Hepatocyte (in vitro differentiated cells): ENCODE measurements at regions not wholly inside any gene's neighbourhood (a gene's known extent, or its start where the extent isn't known, plus 50 kb on each side); places are given as distances from the start of the nearest gene placed in this dataset.

Source experiments
- EZH2 ChIP-seq: fragments of 200-600 bp; sonication (generic); IDR thresholded peaks from 2 replicates; pipeline ENCODE4 v1.6.1; 2016; ENCODE audit warnings: antibody characterized with exemption, mild to moderate bottlenecking, borderline replicate concordance
- EZH2phosphoT487 ChIP-seq: fragments of 200-600 bp; sonication (generic); IDR thresholded peaks from one replicate; pipeline ENCODE4 v1.6.1; 2018; ENCODE audit warnings: antibody characterized with exemption, mild to moderate bottlenecking, low read depth, moderate library complexity; ENCODE audit not compliant: unreplicated experiment, severe bottlenecking
- TF ChIP-seq, protein P1 (sequence below): fragments of 200-600 bp; sonication (generic); IDR thresholded peaks from 2 replicates; pipeline ENCODE4 v1.5.1; 2016; ENCODE audit warnings: antibody characterized with exemption, mild to moderate bottlenecking; ENCODE audit not compliant: poor library complexity

DNA sequence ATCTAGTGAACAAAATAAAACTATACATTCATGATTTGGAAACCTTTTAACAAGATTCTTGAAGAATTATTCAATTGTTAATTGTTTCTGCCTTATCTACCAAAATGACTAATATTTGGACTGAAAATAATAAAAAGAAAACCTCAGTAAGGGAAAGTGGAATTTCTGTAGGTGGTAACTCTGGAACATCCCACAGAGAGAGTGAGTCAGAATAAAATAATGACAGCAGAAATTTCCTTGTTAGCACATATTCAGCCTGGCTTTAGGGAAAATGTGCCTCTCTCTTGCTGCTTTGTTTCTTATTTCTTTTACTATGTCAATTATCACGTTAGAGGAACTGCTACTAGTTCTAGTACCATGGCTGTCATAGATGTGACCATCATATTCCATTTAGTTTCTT lies 421.5 kb upstream of the GNPDA2 start:
- TF ChIP-seq, protein P1, sequence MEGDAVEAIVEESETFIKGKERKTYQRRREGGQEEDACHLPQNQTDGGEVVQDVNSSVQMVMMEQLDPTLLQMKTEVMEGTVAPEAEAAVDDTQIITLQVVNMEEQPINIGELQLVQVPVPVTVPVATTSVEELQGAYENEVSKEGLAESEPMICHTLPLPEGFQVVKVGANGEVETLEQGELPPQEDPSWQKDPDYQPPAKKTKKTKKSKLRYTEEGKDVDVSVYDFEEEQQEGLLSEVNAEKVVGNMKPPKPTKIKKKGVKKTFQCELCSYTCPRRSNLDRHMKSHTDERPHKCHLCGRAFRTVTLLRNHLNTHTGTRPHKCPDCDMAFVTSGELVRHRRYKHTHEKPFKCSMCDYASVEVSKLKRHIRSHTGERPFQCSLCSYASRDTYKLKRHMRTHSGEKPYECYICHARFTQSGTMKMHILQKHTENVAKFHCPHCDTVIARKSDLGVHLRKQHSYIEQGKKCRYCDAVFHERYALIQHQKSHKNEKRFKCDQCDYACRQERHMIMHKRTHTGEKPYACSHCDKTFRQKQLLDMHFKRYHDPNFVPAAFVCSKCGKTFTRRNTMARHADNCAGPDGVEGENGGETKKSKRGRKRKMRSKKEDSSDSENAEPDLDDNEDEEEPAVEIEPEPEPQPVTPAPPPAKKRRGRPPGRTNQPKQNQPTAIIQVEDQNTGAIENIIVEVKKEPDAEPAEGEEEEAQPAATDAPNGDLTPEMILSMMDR, result no peak
- TF ChIP-seq EZH2phosphoT487 (no peak), EZH2 (no peak)
